ENCODE measurements at regions not wholly inside any gene's neighbourhood (a gene's known extent, or its start where the extent isn't known, plus 50 kb on each side); places are given as distances from the start of the nearest gene placed in this dataset.

- H4K20me1 ChIP-seq (ENCODE audit: insufficient read depth, low read length), result no peaks in the 10 kb centered on the region
- H3K4me2 ChIP-seq (ENCODE audit: low read length), result no peak overlapping the region
- H3K4me3 ChIP-seq (ENCODE audit: low read depth, low read length, poor library complexity, severe bottlenecking), result no peak overlapping the region
- TF ChIP-seq EZH2phosphoT487 (IDR thresholded peaks at IDR 0.05; ENCODE audit: borderline replicate concordance, low read depth, low read length) (no peak), CTCF (conservative IDR thresholded peaks at IDR 0.05; ENCODE audit: low read length) (no peak)
- no peaks in the 10 kb centered on the region for H3K36me3 ChIP-seq (ENCODE audit: insufficient read depth, low read length)
- H3K9me3 ChIP-seq (ENCODE audit: low read length), result no peaks in the 10 kb centered on the region
- H3K9me2 ChIP-seq (ENCODE audit: insufficient read depth, low read length), result no peaks in the 10 kb centered on the region
- no peaks in the 10 kb centered on the region for H3K79me2 ChIP-seq (ENCODE audit: insufficient read depth, low read depth, low read length)
- H2AFZ ChIP-seq (ENCODE audit: low read length), result no peak overlapping the region
- intact Hi-C loops (cut with micrococcal nuclease; ENCODE audit: unreplicated experiment), result no loop called here
- ChIA-PET CTCF (ENCODE audit: unreplicated experiment) (no interaction called here), POLR2A (no interaction called here)
- H3K4me1 ChIP-seq (ENCODE audit: insufficient read depth, low read length, poor library complexity, severe bottlenecking), result no peaks in the 10 kb centered on the region
- DNase-seq (ENCODE audit: low spot score), result no peak
- no TSS peak for BruUV-seq (replicated peaks)
- H3K27ac ChIP-seq (ENCODE audit: low read depth, low read length, poor library complexity, severe bottlenecking), result no peak overlapping the region
Measured at GRCh38 chr13:106433066-106433465, 102.4 kb downstream of the EFNB2 start.

GRCh38 chr13:106432636-106433035, 102.8 kb downstream of the EFNB2 start:
- Histone ChIP-seq H2AFZ (ENCODE audit: low read length) (no peak overlapping the region), H3K4me2 (ENCODE audit: low read length) (no peak overlapping the region), H4K20me1 (ENCODE audit: insufficient read depth, low read length) (no peaks in the 10 kb centered on the region), H3K4me1 (ENCODE audit: insufficient read depth, low read length, poor library complexity, severe bottlenecking) (no peaks in the 10 kb centered on the region), H3K9me2 (ENCODE audit: insufficient read depth, low read length) (no peaks in the 10 kb centered on the region), H3K36me3 (ENCODE audit: insufficient read depth, low read length) (no peaks in the 10 kb centered on the region), H3K79me2 (ENCODE audit: insufficient read depth, low read depth, low read length) (no peaks in the 10 kb centered on the region), H3K9me3 (ENCODE audit: low read length) (no peaks in the 10 kb centered on the region), H3K4me3 (ENCODE audit: low read depth, low read length, poor library complexity, severe bottlenecking) (no peak overlapping the region), H3K27ac (ENCODE audit: low read depth, low read length, poor library complexity, severe bottlenecking) (no peak overlapping the region)
- no TSS peak for BruUV-seq (replicated peaks)
- intact Hi-C loops (cut with micrococcal nuclease; ENCODE audit: unreplicated experiment), result no loop called here
- TF ChIP-seq CTCF (conservative IDR thresholded peaks at IDR 0.05; ENCODE audit: low read length), result no peak
- TF ChIP-seq EZH2phosphoT487 (IDR thresholded peaks at IDR 0.05; ENCODE audit: borderline replicate concordance, low read depth, low read length), result no peak
- POLR2A ChIA-PET, result no interaction called here
- DNase-seq (ENCODE audit: low spot score), result no peak
- CTCF ChIA-PET (ENCODE audit: unreplicated experiment), result no interaction called here

GRCh38 chr13:106426909-106427308, 108.6 kb downstream of the EFNB2 start:
- POLR2A ChIA-PET, result no interaction called here
- intact Hi-C loops (cut with micrococcal nuclease; ENCODE audit: unreplicated experiment), result no loop called here
- H3K4me2 ChIP-seq (ENCODE audit: low read length), result no peak overlapping the region
- no peak overlapping the region for H3K4me3 ChIP-seq (ENCODE audit: low read depth, low read length, poor library complexity, severe bottlenecking)
- H3K4me1 ChIP-seq (ENCODE audit: insufficient read depth, low read length, poor library complexity, severe bottlenecking), result no peaks in the 10 kb centered on the region
- DNase-seq (ENCODE audit: low spot score), result no peak
- H3K27ac ChIP-seq (ENCODE audit: low read depth, low read length, poor library complexity, severe bottlenecking), result no peak overlapping the region
- CTCF ChIA-PET (ENCODE audit: unreplicated experiment), result no interaction called here
- no peaks in the 10 kb centered on the region for H3K9me3 ChIP-seq (ENCODE audit: low read length)
- no TSS peak for BruUV-seq (replicated peaks)
- no peaks in the 10 kb centered on the region for H3K9me2 ChIP-seq (ENCODE audit: insufficient read depth, low read length)
- H4K20me1 ChIP-seq (ENCODE audit: insufficient read depth, low read length), result no peaks in the 10 kb centered on the region
- no peak overlapping the region for H2AFZ ChIP-seq (ENCODE audit: low read length)
- TF ChIP-seq CTCF (conservative IDR thresholded peaks at IDR 0.05; ENCODE audit: low read length) (no peak), EZH2phosphoT487 (IDR thresholded peaks at IDR 0.05; ENCODE audit: borderline replicate concordance, low read depth, low read length) (no peak)
- H3K36me3 ChIP-seq (ENCODE audit: insufficient read depth, low read length), result no peaks in the 10 kb centered on the region
- H3K79me2 ChIP-seq (ENCODE audit: insufficient read depth, low read depth, low read length), result no peaks in the 10 kb centered on the region

Measured in OCI-LY7 (cell line).